ENCODE measurements at regions not wholly inside any gene's neighbourhood (a gene's known extent, or its start where the extent isn't known, plus 50 kb on each side); places are given as distances from the start of the nearest gene placed in this dataset.

- H3K4me3 Mint-ChIP-seq, result no peak overlapping the region
- H3K27me3 Mint-ChIP-seq (ENCODE audit: low read depth), result no peaks in the 10 kb centered on the region
- peak overlapping the region; percentile 78 for H3K27ac Mint-ChIP-seq (ENCODE audit: unreplicated experiment)
- peaks cover 18% of the 10 kb centered on the region for H3K4me1 Mint-ChIP-seq
- peaks cover 2% of the 10 kb centered on the region for H3K36me3 Mint-ChIP-seq (ENCODE audit: low read depth)
- no peak for DNase-seq (ENCODE audit: low read depth, low spot score)
- TF ChIP-seq, protein P1, sequence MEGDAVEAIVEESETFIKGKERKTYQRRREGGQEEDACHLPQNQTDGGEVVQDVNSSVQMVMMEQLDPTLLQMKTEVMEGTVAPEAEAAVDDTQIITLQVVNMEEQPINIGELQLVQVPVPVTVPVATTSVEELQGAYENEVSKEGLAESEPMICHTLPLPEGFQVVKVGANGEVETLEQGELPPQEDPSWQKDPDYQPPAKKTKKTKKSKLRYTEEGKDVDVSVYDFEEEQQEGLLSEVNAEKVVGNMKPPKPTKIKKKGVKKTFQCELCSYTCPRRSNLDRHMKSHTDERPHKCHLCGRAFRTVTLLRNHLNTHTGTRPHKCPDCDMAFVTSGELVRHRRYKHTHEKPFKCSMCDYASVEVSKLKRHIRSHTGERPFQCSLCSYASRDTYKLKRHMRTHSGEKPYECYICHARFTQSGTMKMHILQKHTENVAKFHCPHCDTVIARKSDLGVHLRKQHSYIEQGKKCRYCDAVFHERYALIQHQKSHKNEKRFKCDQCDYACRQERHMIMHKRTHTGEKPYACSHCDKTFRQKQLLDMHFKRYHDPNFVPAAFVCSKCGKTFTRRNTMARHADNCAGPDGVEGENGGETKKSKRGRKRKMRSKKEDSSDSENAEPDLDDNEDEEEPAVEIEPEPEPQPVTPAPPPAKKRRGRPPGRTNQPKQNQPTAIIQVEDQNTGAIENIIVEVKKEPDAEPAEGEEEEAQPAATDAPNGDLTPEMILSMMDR (conservative IDR thresholded peaks at IDR 0.05), result no peak
- H3K9me3 Mint-ChIP-seq, result no peaks in the 10 kb centered on the region
These were observed 163.8 kb upstream of the MEX3C start for GRCh38 chr18:51361130-51361860.

DNA sequence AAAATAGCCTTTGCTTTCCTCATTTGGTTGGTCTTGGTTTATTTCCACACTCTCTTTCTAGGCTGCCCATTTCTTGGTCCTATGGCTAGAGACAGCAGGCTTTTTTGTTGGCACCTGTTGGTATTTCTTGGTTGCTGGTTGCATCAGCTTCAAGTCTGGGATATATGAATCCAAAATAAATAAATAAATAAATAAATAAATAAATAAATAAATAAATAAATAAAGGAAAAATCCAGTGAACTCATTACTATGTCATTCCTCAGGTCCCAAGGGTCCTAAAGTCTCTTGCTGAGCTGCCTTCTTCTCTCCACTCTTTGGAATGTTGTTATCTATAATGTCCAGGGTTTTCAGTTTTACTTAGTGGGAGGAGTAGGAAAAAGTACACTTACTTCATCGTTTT lies 165.9 kb upstream of the MEX3C start:
- Mint-ChIP-seq H3K4me1 (peaks cover 18% of the 10 kb centered on the region), H3K36me3 (ENCODE audit: low read depth) (peaks cover 2% of the 10 kb centered on the region), H3K4me3 (no peak overlapping the region), H3K27ac (ENCODE audit: unreplicated experiment) (no peak overlapping the region), H3K9me3 (no peaks in the 10 kb centered on the region), H3K27me3 (ENCODE audit: low read depth) (no peaks in the 10 kb centered on the region)
- TF ChIP-seq, protein P1 (conservative IDR thresholded peaks at IDR 0.05), result no peak
- no peak for DNase-seq (ENCODE audit: low read depth, low spot score)

GRCh38 chr18:51370996-51371395 lies 173.5 kb upstream of the MEX3C start:
- no peaks in the 10 kb centered on the region for H3K27me3 Mint-ChIP-seq (ENCODE audit: low read depth)
- TF ChIP-seq, protein P1 (conservative IDR thresholded peaks at IDR 0.05), result no peak
- no peak overlapping the region for H3K4me3 Mint-ChIP-seq
- H3K36me3 Mint-ChIP-seq (ENCODE audit: low read depth), result peaks cover 3% of the 10 kb centered on the region
- peaks cover 12% of the 10 kb centered on the region for H3K9me3 Mint-ChIP-seq
- no peaks in the 10 kb centered on the region for H3K4me1 Mint-ChIP-seq
- no peak overlapping the region for H3K27ac Mint-ChIP-seq (ENCODE audit: unreplicated experiment)
- no peak for DNase-seq (ENCODE audit: low read depth, low spot score)

GRCh38 chr18:51371929-51372328 lies 174.4 kb upstream of the MEX3C start:
- no peak overlapping the region for H3K4me3 Mint-ChIP-seq
- TF ChIP-seq, protein P1 (conservative IDR thresholded peaks at IDR 0.05), result no peak
- no peak overlapping the region for H3K27ac Mint-ChIP-seq (ENCODE audit: unreplicated experiment)
- no peaks in the 10 kb centered on the region for H3K4me1 Mint-ChIP-seq
- H3K9me3 Mint-ChIP-seq, result peaks cover 16% of the 10 kb centered on the region
- H3K27me3 Mint-ChIP-seq (ENCODE audit: low read depth), result no peaks in the 10 kb centered on the region
- DNase-seq (ENCODE audit: low read depth, low spot score), result no peak
- H3K36me3 Mint-ChIP-seq (ENCODE audit: low read depth), result peaks cover 3% of the 10 kb centered on the region

DNA sequence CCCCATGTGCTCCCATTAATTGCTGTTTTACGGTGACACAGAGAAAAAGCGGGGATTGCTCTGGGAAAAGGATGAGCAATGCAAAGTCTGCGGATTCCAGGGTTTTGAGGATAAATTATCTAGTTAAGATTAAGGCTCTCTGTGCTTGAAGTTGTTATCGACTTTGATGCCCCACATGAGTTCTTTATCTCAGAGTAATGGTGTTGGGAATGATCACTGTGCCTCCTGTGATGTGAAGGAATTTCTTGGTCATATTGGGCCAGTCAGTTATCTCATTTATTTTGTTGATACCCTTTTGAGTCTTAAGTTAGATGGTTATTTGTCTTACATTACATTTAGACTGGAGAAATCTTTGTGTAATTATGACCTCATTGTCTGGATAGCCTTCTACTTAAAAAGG lies 184.6 kb upstream of the MEX3C start:
- Mint-ChIP-seq H3K9me3 (no peaks in the 10 kb centered on the region), H3K4me3 (no peak overlapping the region), H3K27ac (ENCODE audit: unreplicated experiment) (no peak overlapping the region), H3K4me1 (no peaks in the 10 kb centered on the region), H3K36me3 (ENCODE audit: low read depth) (no peaks in the 10 kb centered on the region), H3K27me3 (ENCODE audit: low read depth) (no peaks in the 10 kb centered on the region)
- TF ChIP-seq, protein P1 (conservative IDR thresholded peaks at IDR 0.05), result no peak
- no peak for DNase-seq (ENCODE audit: low read depth, low spot score)
